ENCODE measurements at regions not wholly inside any gene's neighbourhood (a gene's known extent, or its start where the extent isn't known, plus 50 kb on each side); places are given as distances from the start of the nearest gene placed in this dataset.

GRCh38 chr4:138451276-138451663, 209.1 kb upstream of the SLC7A11 start:
- Mint-ChIP-seq H3K9me3 (ENCODE audit: low read depth, unreplicated experiment) (no peaks in the 10 kb centered on the region), H3K27me3 (ENCODE audit: unreplicated experiment) (no peaks in the 10 kb centered on the region), H3K4me1 (ENCODE audit: low read depth, unreplicated experiment) (peaks cover 17% of the 10 kb centered on the region), H3K27ac (ENCODE audit: unreplicated experiment) (no peak overlapping the region), H3K4me3 (ENCODE audit: low read depth, unreplicated experiment) (no peak overlapping the region), H3K36me3 (ENCODE audit: insufficient read depth, unreplicated experiment) (peaks cover 8% of the 10 kb centered on the region)
- no peak for TF ChIP-seq CTCF (IDR thresholded peaks at IDR 0.05; ENCODE audit: unreplicated experiment)
- intact Hi-C loops (cut with micrococcal nuclease; ENCODE audit: unreplicated experiment) = no loop called here
- CTCF ChIA-PET = no interaction called here
- no peak for DNase-seq
- no TSS peak for BruUV-seq (replicated peaks)

DNA sequence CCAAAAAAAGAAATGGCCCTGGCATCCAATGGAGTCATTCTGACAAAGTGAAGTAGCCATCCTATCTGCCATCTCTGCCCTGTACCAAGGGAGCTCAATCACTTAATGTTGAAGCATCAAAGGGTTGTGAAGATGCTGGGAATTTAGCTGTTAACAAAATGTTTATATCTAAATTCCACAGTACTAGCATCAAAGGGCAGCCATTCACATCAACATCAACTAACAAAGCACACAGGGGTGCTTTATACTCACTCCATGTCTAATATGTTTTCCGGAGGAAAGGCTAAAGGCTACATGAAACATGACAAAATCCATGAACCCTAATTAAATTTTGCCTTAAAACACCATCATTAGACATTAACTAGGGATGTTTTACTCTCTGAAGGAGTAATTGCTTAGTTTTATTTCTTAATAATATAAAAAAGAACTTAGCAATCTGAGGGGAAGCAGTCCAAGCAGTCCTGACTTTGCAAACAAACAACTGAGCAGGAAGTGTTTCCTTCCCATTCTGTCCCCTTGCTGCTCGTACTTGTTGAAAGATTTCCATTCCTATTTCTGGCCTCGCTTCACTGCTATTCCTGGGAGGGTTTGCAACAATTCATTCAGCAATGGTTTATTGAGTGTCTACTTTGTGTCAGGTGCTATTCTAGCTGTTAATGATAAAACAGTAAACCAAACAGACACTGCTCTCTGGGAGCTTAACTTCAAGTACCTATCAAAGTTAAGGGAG, 208.6 kb upstream of the SLC7A11 start:
- Mint-ChIP-seq H3K27me3 (ENCODE audit: unreplicated experiment) (no peaks in the 10 kb centered on the region), H3K27ac (ENCODE audit: unreplicated experiment) (no peak overlapping the region)
- no TSS peak for BruUV-seq (replicated peaks)

GRCh38 chr4:138449938-138450337, 207.8 kb upstream of the SLC7A11 start:
- CTCF ChIA-PET = no interaction called here
- DNase-seq = no peak
- Mint-ChIP-seq H3K4me3 (ENCODE audit: low read depth, unreplicated experiment) (no peak overlapping the region), H3K9me3 (ENCODE audit: low read depth, unreplicated experiment) (no peaks in the 10 kb centered on the region), H3K36me3 (ENCODE audit: insufficient read depth, unreplicated experiment) (peaks cover 8% of the 10 kb centered on the region), H3K4me1 (ENCODE audit: low read depth, unreplicated experiment) (peaks cover 17% of the 10 kb centered on the region), H3K27me3 (ENCODE audit: unreplicated experiment) (no peaks in the 10 kb centered on the region), H3K27ac (ENCODE audit: unreplicated experiment) (no peak overlapping the region)
- no peak for TF ChIP-seq CTCF (IDR thresholded peaks at IDR 0.05; ENCODE audit: unreplicated experiment)
- BruUV-seq (replicated peaks) = no TSS peak
- intact Hi-C loops (cut with micrococcal nuclease; ENCODE audit: unreplicated experiment) = no loop called here

More for the DNA sequence above, 208.6 kb upstream of the SLC7A11 start:
- Mint-ChIP-seq H3K4me1 (ENCODE audit: low read depth, unreplicated experiment) (peaks cover 17% of the 10 kb centered on the region), H3K4me3 (ENCODE audit: low read depth, unreplicated experiment) (no peak overlapping the region), H3K9me3 (ENCODE audit: low read depth, unreplicated experiment) (no peaks in the 10 kb centered on the region), H3K36me3 (ENCODE audit: insufficient read depth, unreplicated experiment) (peaks cover 8% of the 10 kb centered on the region)
- no peak for TF ChIP-seq CTCF (IDR thresholded peaks at IDR 0.05; ENCODE audit: unreplicated experiment)
- CTCF ChIA-PET = no interaction called here
- DNase-seq = no peak
- intact Hi-C loops (cut with micrococcal nuclease; ENCODE audit: unreplicated experiment) = no loop called here

GRCh38 chr4:138448169-138448568, 206.0 kb upstream of the SLC7A11 start:
- intact Hi-C loops (cut with micrococcal nuclease; ENCODE audit: unreplicated experiment) = no loop called here
- CTCF ChIA-PET = interaction anchor here (0.7 kb wide), 1 partner anchor 42 kb away, joined by 5 read pairs; no protein-coding TSS in a partner anchor
- TF ChIP-seq CTCF (IDR thresholded peaks at IDR 0.05; ENCODE audit: unreplicated experiment) = no peak

More at GRCh38 chr4:138448169-138448568, 206.0 kb upstream of the SLC7A11 start:
- no peak for DNase-seq
- H3K9me3 Mint-ChIP-seq (ENCODE audit: low read depth, unreplicated experiment) = no peaks in the 10 kb centered on the region
- peak overlapping the region; percentile 92 for H3K27ac Mint-ChIP-seq (ENCODE audit: unreplicated experiment)
- no peaks in the 10 kb centered on the region for H3K27me3 Mint-ChIP-seq (ENCODE audit: unreplicated experiment)
- peak overlapping the region; percentile 57 for H3K4me3 Mint-ChIP-seq (ENCODE audit: low read depth, unreplicated experiment)
- BruUV-seq (replicated peaks) = no TSS peak
- peaks cover 17% of the 10 kb centered on the region for H3K4me1 Mint-ChIP-seq (ENCODE audit: low read depth, unreplicated experiment)
- H3K36me3 Mint-ChIP-seq (ENCODE audit: insufficient read depth, unreplicated experiment) = peaks cover 8% of the 10 kb centered on the region

All from Calu3 (cell line).